SU-DHL-6 (cell line): ENCODE measurements at regions not wholly inside any gene's neighbourhood (a gene's known extent, or its start where the extent isn't known, plus 50 kb on each side); places are given as distances from the start of the nearest gene placed in this dataset.

Experiments
- H2AFZ ChIP-seq: fragments of 200-600 bp; sonication (generic); 2 replicates; pipeline ENCODE4 v1.6.1; 2014; ENCODE audit warnings: low read depth, mild to moderate bottlenecking, moderate library complexity, mixed read lengths, antibody characterized with exemption, low read length; ENCODE audit not compliant: severe bottlenecking
- H3F3A ChIP-seq: fragments of 200-600 bp; shearing (Covaris generic); 2 replicates; pipeline ENCODE4 v1.6.0; 2016; ENCODE audit warnings: antibody characterized with exemption, mild to moderate bottlenecking; ENCODE audit not compliant: insufficient read depth
- H3K27ac ChIP-seq: fragments of 200-600 bp; sonication (generic); 2 replicates; pipeline ENCODE4 v1.5.1; 2016; ENCODE audit warnings: low read depth, mild to moderate bottlenecking, low read length, moderate library complexity, mixed read lengths
- H3K27me3 ChIP-seq: fragments of 200-600 bp; sonication (generic), shearing (Covaris generic); 2 replicates; pipeline ENCODE4 v1.6.0; 2014; ENCODE audit warnings: mild to moderate bottlenecking, low read length
- H3K36me3 ChIP-seq: fragments of 200-600 bp; sonication (generic); 2 replicates; pipeline ENCODE4 v1.6.1; 2014; ENCODE audit warnings: mild to moderate bottlenecking, low read length, mixed read lengths
- H3K4me2 ChIP-seq: fragments of 300-600, 200-600 bp; shearing (Covaris generic), sonication (generic); 2 replicates; pipeline ENCODE4 v1.6.0; 2014; ENCODE audit warnings: low read length, low read depth, mild to moderate bottlenecking; ENCODE audit not compliant: poor library complexity, severe bottlenecking
- H3K4me3 ChIP-seq: fragments of 200-600 bp; sonication (generic); 2 replicates; pipeline ENCODE4 v1.5.1; 2014; ENCODE audit warnings: antibody characterized with exemption, low read length, mild to moderate bottlenecking, mixed read lengths; ENCODE audit not compliant: insufficient read depth, poor library complexity, severe bottlenecking
- H3K79me2 ChIP-seq: fragments of 200-600 bp; sonication (generic); 2 replicates; pipeline ENCODE4 v1.6.1; 2014; ENCODE audit warnings: mild to moderate bottlenecking, low read length, moderate library complexity; ENCODE audit not compliant: insufficient read depth
- H3K9ac ChIP-seq: fragments of 200-600 bp; sonication (generic); 2 replicates; pipeline ENCODE4 v1.7.0; 2014; ENCODE audit warnings: mild to moderate bottlenecking, low read length
- H3K9me2 ChIP-seq: fragments of 200-600 bp; sonication (generic); replicated peaks from 2 replicates; pipeline ENCODE4 v1.6.1; 2014; ENCODE audit warnings: low read length; ENCODE audit not compliant: insufficient read depth
- H3K9me3 ChIP-seq: fragments of 200-600 bp; sonication (generic); 2 replicates; pipeline ENCODE4 v1.6.1; 2014; ENCODE audit warnings: low read length, mixed read lengths; ENCODE audit not compliant: insufficient read depth
- H4K20me1 ChIP-seq: fragments of 200-600 bp; sonication (generic); 2 replicates; pipeline ENCODE4 v1.6.1; 2014; ENCODE audit warnings: low read depth, mild to moderate bottlenecking, antibody characterized with exemption, low read length, moderate library complexity, mixed read lengths
- CTCF ChIP-seq: fragments of 200-600 bp; sonication (generic); IDR thresholded peaks from one replicate; pipeline ENCODE4 v1.5.1; 2017; ENCODE audit warnings: antibody characterized with exemption, mild to moderate bottlenecking, low read length, moderate library complexity; ENCODE audit not compliant: insufficient read depth, poor library complexity, severe bottlenecking
- EZH2phosphoT487 ChIP-seq: fragments of 200-600 bp; sonication (generic), shearing (Covaris generic); conservative IDR thresholded peaks from 2 replicates; pipeline ENCODE4 v1.6.1; 2018; ENCODE audit warnings: mild to moderate bottlenecking, antibody characterized with exemption, low read length, moderate library complexity, mixed read lengths

- H2AFZ ChIP-seq: no peak overlapping the region
- no peaks in the 10 kb centered on the region for H3K36me3 ChIP-seq
- no peaks in the 10 kb centered on the region for H3K27me3 ChIP-seq
- no peak overlapping the region for H3K9ac ChIP-seq
- no peak overlapping the region for H3K4me2 ChIP-seq
- no peak overlapping the region for H3K4me3 ChIP-seq
- no peaks in the 10 kb centered on the region for H3F3A ChIP-seq
- H3K79me2 ChIP-seq: no peaks in the 10 kb centered on the region
- no peaks in the 10 kb centered on the region for H3K9me2 ChIP-seq
- TF ChIP-seq CTCF: no peak
- no peak for TF ChIP-seq EZH2phosphoT487
- H4K20me1 ChIP-seq: no peaks in the 10 kb centered on the region
- no peak overlapping the region for H3K27ac ChIP-seq
- no peaks in the 10 kb centered on the region for H3K9me3 ChIP-seq
Observed at GRCh38 chr20:11380283-11380682, 537.4 kb upstream of the BTBD3 start.

GRCh38 chr20:11387189-11387754 lies 530.4 kb upstream of the BTBD3 start:
- H3K79me2 ChIP-seq: no peaks in the 10 kb centered on the region
- no peak overlapping the region for H3K9ac ChIP-seq
- H3K9me3 ChIP-seq: no peaks in the 10 kb centered on the region
- H3K36me3 ChIP-seq: no peaks in the 10 kb centered on the region
- no peaks in the 10 kb centered on the region for H4K20me1 ChIP-seq
- H2AFZ ChIP-seq: no peak overlapping the region
- TF ChIP-seq CTCF (no peak), EZH2phosphoT487 (no peak)
- H3K4me2 ChIP-seq: no peak overlapping the region
- H3K9me2 ChIP-seq: no peaks in the 10 kb centered on the region
- H3K4me3 ChIP-seq: no peak overlapping the region
- no peaks in the 10 kb centered on the region for H3K27me3 ChIP-seq
- no peaks in the 10 kb centered on the region for H3F3A ChIP-seq
- H3K27ac ChIP-seq: no peak overlapping the region

- Histone ChIP-seq H3K9me3 (no peaks in the 10 kb centered on the region), H3K79me2 (no peaks in the 10 kb centered on the region), H3K4me3 (no peak overlapping the region), H3F3A (no peaks in the 10 kb centered on the region), H3K4me2 (no peak overlapping the region), H3K36me3 (no peaks in the 10 kb centered on the region), H3K9ac (no peak overlapping the region), H3K27ac (no peak overlapping the region), H3K9me2 (no peaks in the 10 kb centered on the region), H2AFZ (no peak overlapping the region), H4K20me1 (no peaks in the 10 kb centered on the region), H3K27me3 (no peaks in the 10 kb centered on the region)
- TF ChIP-seq CTCF: no peak
- TF ChIP-seq EZH2phosphoT487: no peak
Observed at GRCh38 chr20:11389186-11389585, 528.5 kb upstream of the BTBD3 start.
